GM13977 (cell line): ENCODE measurements at regions not wholly inside any gene's neighbourhood (a gene's known extent, or its start where the extent isn't known, plus 50 kb on each side); places are given as distances from the start of the nearest gene placed in this dataset.
"Not testable (repeated sequence)": the region's sequence is repeated elsewhere in the genome, so short reads cannot be mapped to it uniquely, and the experiment has no call there.

Experiments used
- DNase-seq: peaks from one replicate; pipeline ENCODE4 v3.0.0; 2012; ENCODE audit warnings: low spot score
- CTCF ChIP-seq: IDR thresholded peaks from 2 replicates; pipeline ENCODE4 v1.5.1; 2012; ENCODE audit warnings: mild to moderate bottlenecking, control low read depth; ENCODE audit not compliant: insufficient read depth; ENCODE audit errors: extremely low read depth, missing control alignments
- in situ Hi-C: fragments of 300-500 bp; cut with MboI; formaldehyde crosslinking; loops from one replicate; pipeline ENCODE4 v1.12.0; 2022; ENCODE audit warnings: low sequenced_read_pairs, low pct_unique_long_range_greater_than_20kb, mixed read lengths, inconsistent platforms; ENCODE audit not compliant: unreplicated experiment

DNA sequence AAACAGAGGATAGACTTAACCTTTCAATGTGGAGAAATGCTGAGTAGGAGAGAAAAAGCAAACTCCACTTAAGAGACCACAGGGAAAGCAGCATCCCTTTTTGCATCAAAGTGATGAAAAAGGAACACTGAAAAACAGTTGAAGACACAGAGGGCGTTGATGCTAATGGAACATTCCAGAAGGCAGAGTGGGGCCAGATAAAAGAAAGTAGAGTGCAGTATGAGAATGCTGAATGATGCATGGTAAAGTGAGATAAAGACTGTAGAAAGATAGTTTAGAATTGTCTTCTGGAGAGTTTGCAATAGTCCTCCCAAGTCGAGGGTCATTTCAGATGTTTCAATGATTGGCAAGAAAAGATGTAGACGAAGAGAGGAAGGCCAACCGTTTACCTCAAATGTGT lies 574.3 kb downstream of the PRR16 start:
- no peak for TF ChIP-seq CTCF
- in situ Hi-C loops: no loop called here
- DNase-seq: no peak

DNA sequence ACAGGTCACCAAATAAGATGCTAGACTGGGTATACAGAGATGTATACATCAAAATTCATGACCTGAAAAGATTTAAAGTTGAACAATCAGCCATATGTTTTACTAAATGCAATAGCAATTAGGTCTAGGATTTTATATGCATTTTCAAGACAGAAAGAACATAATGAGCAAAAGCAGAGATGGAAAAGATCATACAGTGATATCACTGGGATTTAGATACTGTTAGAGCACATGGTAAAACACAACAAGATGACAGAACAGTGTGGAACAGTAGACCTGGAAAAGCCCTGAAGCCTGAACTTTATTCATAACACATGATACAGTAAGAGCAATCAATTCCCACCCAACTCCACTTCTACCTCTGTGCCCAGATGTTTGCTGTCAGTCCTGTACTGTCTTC lies 585.9 kb downstream of the PRR16 start:
- TF ChIP-seq CTCF: no peak
- no peak for DNase-seq
- in situ Hi-C loops: no loop called here

- no peak for DNase-seq
- in situ Hi-C loops: no loop called here
- no peak for TF ChIP-seq CTCF
Measured at GRCh38 chr5:121053055-121053985, 589.2 kb downstream of the PRR16 start.

DNA sequence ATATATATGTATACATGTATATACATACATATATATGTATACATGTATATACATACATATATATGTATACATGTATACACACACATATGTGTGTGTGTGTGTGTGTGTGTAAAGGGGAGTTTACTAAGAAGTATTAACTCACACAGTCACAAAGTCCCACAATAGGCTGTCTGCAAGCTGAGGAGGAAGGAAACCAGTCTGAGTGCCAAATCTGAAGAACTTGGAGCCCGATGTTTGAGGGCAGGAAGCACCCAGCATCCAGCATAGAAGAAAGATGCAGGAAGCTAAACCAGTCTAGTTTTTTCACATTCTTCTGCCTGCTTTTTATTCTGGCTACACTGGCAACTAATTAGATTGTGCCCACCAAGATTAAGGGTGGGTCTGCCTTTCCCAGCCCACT lies 591.5 kb downstream of the PRR16 start:
- DNase-seq: no peak
- in situ Hi-C loops: no loop called here
- TF ChIP-seq CTCF: no peak

DNA sequence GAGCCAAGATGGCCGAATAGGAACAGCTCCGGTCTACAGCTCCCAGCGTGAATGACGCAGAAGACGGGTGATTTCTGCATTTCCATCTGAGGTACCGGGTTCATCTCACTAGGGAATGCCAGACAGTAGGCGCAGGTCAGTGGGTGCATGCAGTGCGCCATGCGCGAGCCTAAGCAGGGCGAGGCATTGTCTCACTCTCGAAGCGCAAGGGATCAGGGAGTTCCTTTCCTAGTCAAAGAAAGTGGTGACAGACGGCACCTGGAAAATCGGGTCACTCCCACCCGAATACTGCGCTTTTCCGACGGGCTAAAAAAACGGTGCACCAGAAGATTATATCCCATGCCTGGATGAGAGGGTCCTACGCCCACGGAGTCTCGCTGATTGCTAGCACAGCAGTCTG lies 600.1 kb downstream of the PRR16 start:
- DNase-seq, in situ Hi-C loops: not testable (repeated sequence)

- in situ Hi-C loops: no loop called here
- no peak for DNase-seq
Measured at GRCh38 chr5:121086671-121087070, 622.6 kb downstream of the PRR16 start.

More at GRCh38 chr5:121086671-121087070, 622.6 kb downstream of the PRR16 start:
- TF ChIP-seq CTCF: no peak
